ENCODE measurements at regions not wholly inside any gene's neighbourhood (a gene's known extent, or its start where the extent isn't known, plus 50 kb on each side); places are given as distances from the start of the nearest gene placed in this dataset.
A peak's percentile ranks its signal among the peaks of the same experiment; 100 is the strongest.

DNA sequence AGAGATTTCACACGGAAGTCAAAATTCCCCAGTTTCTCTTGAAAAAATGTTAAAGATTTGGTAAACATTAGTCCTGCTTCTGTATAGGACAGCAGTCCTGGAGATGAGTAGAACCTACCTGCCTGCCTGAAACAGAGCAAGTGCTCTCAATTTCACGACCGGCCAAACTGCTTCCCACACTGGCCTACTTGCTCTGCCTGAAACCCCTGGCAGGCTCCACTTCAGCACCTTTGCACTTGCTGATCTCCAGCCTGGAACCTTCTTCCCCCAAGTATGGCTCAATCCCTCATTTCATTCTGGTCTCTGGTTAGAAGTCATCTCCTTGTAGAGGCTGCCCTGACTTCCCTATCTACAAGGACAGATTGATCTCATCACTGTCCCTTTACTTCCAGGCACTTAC is 271.4 kb downstream of the DLEU7 start:
- FAIRE-seq (no peak), DNase-seq (no peak), ATAC-seq (no peak)
- Histone ChIP-seq H3K27me3 (no peaks in the 10 kb centered on the region), H3K36me3 (no peaks in the 10 kb centered on the region), H3K9me3 (no peaks in the 10 kb centered on the region), H3K4me3 (no peak overlapping the region), H3K27ac (no peak overlapping the region), H3K4me1 (peaks cover 8 to 11% (median 11%) of the 10 kb centered on the region in 3 donors)
- 65 to 66% methylated on average over 3 of the region's 3 CpGs for WGBS, 2 donors
- intact Hi-C loops (cut with DNase I): no loop called here
- TF ChIP-seq, protein P1, sequence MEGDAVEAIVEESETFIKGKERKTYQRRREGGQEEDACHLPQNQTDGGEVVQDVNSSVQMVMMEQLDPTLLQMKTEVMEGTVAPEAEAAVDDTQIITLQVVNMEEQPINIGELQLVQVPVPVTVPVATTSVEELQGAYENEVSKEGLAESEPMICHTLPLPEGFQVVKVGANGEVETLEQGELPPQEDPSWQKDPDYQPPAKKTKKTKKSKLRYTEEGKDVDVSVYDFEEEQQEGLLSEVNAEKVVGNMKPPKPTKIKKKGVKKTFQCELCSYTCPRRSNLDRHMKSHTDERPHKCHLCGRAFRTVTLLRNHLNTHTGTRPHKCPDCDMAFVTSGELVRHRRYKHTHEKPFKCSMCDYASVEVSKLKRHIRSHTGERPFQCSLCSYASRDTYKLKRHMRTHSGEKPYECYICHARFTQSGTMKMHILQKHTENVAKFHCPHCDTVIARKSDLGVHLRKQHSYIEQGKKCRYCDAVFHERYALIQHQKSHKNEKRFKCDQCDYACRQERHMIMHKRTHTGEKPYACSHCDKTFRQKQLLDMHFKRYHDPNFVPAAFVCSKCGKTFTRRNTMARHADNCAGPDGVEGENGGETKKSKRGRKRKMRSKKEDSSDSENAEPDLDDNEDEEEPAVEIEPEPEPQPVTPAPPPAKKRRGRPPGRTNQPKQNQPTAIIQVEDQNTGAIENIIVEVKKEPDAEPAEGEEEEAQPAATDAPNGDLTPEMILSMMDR (IDR thresholded peaks at IDR 0.05): no peak

DNA sequence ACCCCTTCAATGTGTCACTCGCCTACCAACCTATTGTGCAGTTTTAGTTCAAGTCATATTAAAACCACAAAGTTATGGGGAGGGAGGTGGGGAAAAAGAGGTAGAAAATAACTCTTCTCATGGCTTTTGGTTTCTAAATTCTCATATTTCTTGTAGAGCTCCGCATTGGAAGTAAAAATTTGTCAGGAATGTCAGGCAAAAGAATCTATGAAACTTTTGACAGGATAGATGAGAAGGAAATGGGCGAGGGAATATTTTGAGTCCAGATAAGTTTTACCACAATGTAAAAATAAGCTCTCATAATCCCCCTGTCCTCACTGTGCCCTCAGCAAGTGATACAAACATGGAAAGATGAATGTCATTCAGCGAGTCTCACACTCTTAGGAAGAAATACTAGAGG is 270.4 kb downstream of the DLEU7 start:
- H3K4me1 ChIP-seq: peaks cover 10 to 16% (median 11%) of the 10 kb centered on the region in 3 donors
- no peaks in the 10 kb centered on the region for H3K27me3 ChIP-seq
- no peak for ATAC-seq
- intact Hi-C loops (cut with DNase I): no loop called here
- 91 to 93% methylated on average over 4 of the region's 4 CpGs for WGBS, 2 donors
- no peaks in the 10 kb centered on the region for H3K9me3 ChIP-seq
- TF ChIP-seq, protein P1 (IDR thresholded peaks at IDR 0.05): no peak
- no peak overlapping the region for H3K4me3 ChIP-seq
- H3K27ac ChIP-seq: no peak overlapping the region
- H3K36me3 ChIP-seq: no peaks in the 10 kb centered on the region
- no peak for FAIRE-seq
- DNase-seq: no peak

DNA sequence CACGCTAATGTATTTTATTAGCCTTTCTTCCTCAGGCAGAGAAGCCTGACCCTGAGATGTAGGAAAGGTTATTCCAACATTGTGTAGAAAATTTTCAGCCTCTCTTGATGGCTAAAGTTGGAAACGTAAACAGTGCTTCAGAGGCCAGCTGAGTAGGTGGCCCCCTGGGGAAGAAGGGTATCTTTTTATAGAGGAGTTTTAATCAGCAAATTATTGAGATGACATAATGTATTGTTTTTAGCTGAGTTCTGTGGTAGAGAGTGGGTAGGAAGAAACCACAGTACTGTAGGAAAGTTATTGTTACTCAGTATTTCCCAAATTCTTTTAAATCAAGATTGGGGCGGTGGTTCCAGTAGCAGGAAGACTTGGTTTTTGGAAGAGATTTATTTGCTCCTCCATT is 268.8 kb downstream of the DLEU7 start:
- DNase-seq (no peak), ATAC-seq (no peak), FAIRE-seq (no peak)
- no peaks in the 10 kb centered on the region for H3K9me3 ChIP-seq
- TF ChIP-seq, protein P1 (IDR thresholded peaks at IDR 0.05): no peak
- H3K4me3 ChIP-seq: no peak overlapping the region
- H3K27ac ChIP-seq: no peak overlapping the region
- intact Hi-C loops (cut with DNase I): no loop called here
- WGBS, 2 donors: 89 to 96% methylated on average over 3 of the region's 3 CpGs
- H3K36me3 ChIP-seq: no peaks in the 10 kb centered on the region
- no peaks in the 10 kb centered on the region for H3K27me3 ChIP-seq
- peaks cover 11 to 17% (median 11%) of the 10 kb centered on the region in 3 donors for H3K4me1 ChIP-seq

DNA sequence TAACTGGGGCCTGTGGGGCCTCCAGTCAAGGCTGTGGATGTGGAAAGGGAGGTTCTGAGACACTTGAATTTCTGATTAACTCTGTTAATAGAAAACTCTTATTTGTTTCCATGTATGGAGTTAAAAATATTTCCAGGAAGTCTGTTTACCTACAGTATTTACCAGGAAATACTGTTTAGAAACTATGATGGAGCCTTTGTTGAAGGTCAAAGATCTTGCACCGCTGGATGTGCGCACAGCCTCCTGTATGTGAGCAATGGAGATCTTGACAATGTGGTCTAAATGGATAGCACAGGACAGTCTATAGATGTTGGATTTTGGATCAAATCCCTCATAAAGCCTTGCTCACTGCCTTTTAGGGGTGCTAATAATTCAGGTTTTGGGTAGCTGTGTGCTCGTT is 268.4 kb downstream of the DLEU7 start:
- Histone ChIP-seq H3K4me1 (peaks cover 11 to 17% (median 11%) of the 10 kb centered on the region in 3 donors), H3K36me3 (no peaks in the 10 kb centered on the region), H3K4me3 (no peak overlapping the region), H3K9me3 (no peaks in the 10 kb centered on the region), H3K27me3 (no peaks in the 10 kb centered on the region), H3K27ac (no peak overlapping the region)
- FAIRE-seq (no peak), ATAC-seq (no peak), DNase-seq (no peak)
- intact Hi-C loops (cut with DNase I): no loop called here
- WGBS, 2 donors: 84 to 88% methylated on average over 3 of the region's 3 CpGs
- TF ChIP-seq, protein P1 (IDR thresholded peaks at IDR 0.05): no peak

DNA sequence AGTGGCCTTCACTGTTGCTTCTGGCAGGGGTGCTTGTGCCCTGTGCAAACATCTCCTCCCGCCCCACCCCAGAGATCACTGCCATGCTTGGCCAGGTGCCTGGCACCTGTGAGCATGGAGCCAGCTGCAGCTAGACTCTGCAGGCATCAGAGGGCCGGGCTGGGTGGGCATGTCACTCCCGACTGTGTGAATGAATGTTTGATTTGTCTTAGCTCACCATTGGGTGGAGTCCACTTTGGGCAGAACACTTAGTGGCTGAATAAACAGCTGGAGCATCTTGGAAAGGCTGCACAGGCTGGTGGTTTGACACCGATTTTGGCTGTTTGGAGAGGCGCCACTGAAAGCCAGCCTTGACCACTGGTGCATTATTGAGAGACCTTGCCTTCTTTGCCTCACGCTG is 267.3 kb downstream of the DLEU7 start:
- intact Hi-C loops (cut with DNase I): no loop called here
- Histone ChIP-seq H3K4me3 (no peak overlapping the region), H3K4me1 (peaks cover 11 to 17% (median 11%) of the 10 kb centered on the region in 3 donors), H3K9me3 (no peaks in the 10 kb centered on the region), H3K36me3 (no peaks in the 10 kb centered on the region), H3K27me3 (no peaks in the 10 kb centered on the region), H3K27ac (no peak overlapping the region)
- peak; percentile 93 to 99 (median 96) for ATAC-seq
- no peak for FAIRE-seq
- 14 to 18% methylated on average over 6 of the region's 6 CpGs for WGBS, 2 donors
- TF ChIP-seq, protein P1 (IDR thresholded peaks at IDR 0.05): no peak
- DNase-seq: peak; percentile 74 to 92 (median 79)

All from pancreas (tissue), 10 donors.